ENCODE measurements at regions not wholly inside any gene's neighbourhood (a gene's known extent, or its start where the extent isn't known, plus 50 kb on each side); places are given as distances from the start of the nearest gene placed in this dataset.

GRCh38 chr2:133945089-133945488 is 308.8 kb upstream of the MGAT5 start:
- no peak for DNase-seq (ENCODE audit: low spot score)

GRCh38 chr2:133947057-133947456 is 306.8 kb upstream of the MGAT5 start:
- no peak for DNase-seq (ENCODE audit: low spot score)

GRCh38 chr2:133948610-133949290 is 305.1 kb upstream of the MGAT5 start:
- DNase-seq (ENCODE audit: low spot score): no peak

GRCh38 chr2:133949595-133949994 is 304.3 kb upstream of the MGAT5 start:
- no peak for DNase-seq (ENCODE audit: low spot score)

- no peak for DNase-seq (ENCODE audit: low spot score)
Measured at GRCh38 chr2:133951209-133951608, 302.7 kb upstream of the MGAT5 start.

- DNase-seq (ENCODE audit: low spot score): no peak
Measured at GRCh38 chr2:133952420-133952819, 301.5 kb upstream of the MGAT5 start.

- no peak for DNase-seq (ENCODE audit: low spot score)
Measured at GRCh38 chr2:133952896-133953295, 301.0 kb upstream of the MGAT5 start.

- DNase-seq (ENCODE audit: low spot score): no peak
Measured at GRCh38 chr2:133953524-133953923, 300.3 kb upstream of the MGAT5 start.

- no peak for DNase-seq (ENCODE audit: low spot score)
Measured at GRCh38 chr2:133954636-133955035, 299.2 kb upstream of the MGAT5 start.

GRCh38 chr2:133955169-133955568 is 298.7 kb upstream of the MGAT5 start:
- DNase-seq (ENCODE audit: low spot score): no peak

GRCh38 chr2:133956434-133956935 is 297.4 kb upstream of the MGAT5 start:
- DNase-seq (ENCODE audit: low spot score): no peak

GRCh38 chr2:133957724-133958480 is 296.0 kb upstream of the MGAT5 start:
- DNase-seq (ENCODE audit: low spot score): no peak

GRCh38 chr2:133959066-133959465 is 294.8 kb upstream of the MGAT5 start:
- no peak for DNase-seq (ENCODE audit: low spot score)

GRCh38 chr2:133966720-133967304 is 287.1 kb upstream of the MGAT5 start:
- no peak for DNase-seq (ENCODE audit: low spot score)

- DNase-seq (ENCODE audit: low spot score): no peak
Measured at GRCh38 chr2:133967326-133967725, 286.5 kb upstream of the MGAT5 start.

GRCh38 chr2:133968446-133968845 is 285.4 kb upstream of the MGAT5 start:
- no peak for DNase-seq (ENCODE audit: low spot score)

- DNase-seq (ENCODE audit: low spot score): no peak
Measured at GRCh38 chr2:133970641-133971040, 283.2 kb upstream of the MGAT5 start.

- DNase-seq (ENCODE audit: low spot score): no peak
Measured at GRCh38 chr2:133972297-133972696, 281.6 kb upstream of the MGAT5 start.

GRCh38 chr2:133972786-133973185 is 281.1 kb upstream of the MGAT5 start:
- DNase-seq (ENCODE audit: low spot score): no peak

- no peak for DNase-seq (ENCODE audit: low spot score)
Measured at GRCh38 chr2:133974353-133974752, 279.5 kb upstream of the MGAT5 start.

- no peak for DNase-seq (ENCODE audit: low spot score)
Measured at GRCh38 chr2:133975135-133975534, 278.7 kb upstream of the MGAT5 start.

GRCh38 chr2:133975676-133976428 is 278.0 kb upstream of the MGAT5 start:
- DNase-seq (ENCODE audit: low spot score): no peak
